ENCODE measurements at regions not wholly inside any gene's neighbourhood (a gene's known extent, or its start where the extent isn't known, plus 50 kb on each side); places are given as distances from the start of the nearest gene placed in this dataset.

DNA sequence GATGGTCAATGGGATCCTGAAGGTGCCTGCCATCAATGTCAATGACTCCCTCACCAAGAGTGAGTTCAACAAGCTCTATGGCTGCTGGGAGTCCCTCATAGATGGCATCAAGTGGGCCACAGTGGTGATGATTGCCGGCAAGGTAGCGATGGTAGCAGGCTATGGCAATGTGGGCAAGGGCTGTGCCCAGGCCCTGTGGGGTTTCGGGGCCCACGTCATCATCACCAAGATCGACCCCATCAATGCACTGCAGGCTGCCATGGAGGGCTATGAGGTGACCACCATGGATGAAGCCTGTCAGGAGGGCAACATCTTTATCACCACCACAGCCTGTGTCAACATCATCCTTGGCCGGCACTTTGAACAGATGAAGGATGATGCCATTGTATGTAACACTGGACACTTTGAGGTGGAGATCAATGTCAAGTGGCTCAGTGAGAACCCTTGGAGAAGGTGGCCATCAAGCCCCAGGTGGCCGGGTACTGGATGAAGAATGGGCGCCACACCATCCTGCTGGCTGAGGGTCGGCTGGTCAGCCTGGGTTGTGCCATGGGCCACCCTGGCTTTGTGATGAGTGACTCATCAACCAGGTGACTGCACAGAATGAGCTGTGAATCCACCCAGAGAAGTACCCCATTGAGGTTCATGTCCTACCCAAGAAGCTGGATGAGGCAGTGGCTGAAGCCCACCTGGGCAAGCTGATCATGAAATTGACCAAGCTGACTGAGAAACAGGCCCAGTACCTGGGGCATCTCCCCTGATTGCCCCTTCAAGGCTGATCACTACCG, 63.0 kb upstream of the ANTXRL start:
- Histone ChIP-seq H3K4me2 (no peak overlapping the region), H3F3A (replicated peaks; ENCODE audit: low read depth) (no peaks in the 10 kb centered on the region), H3K4me1 (ENCODE audit: insufficient read depth) (0 out of 2 replicates have a peak, but pooled peaks cover 2% of the 10 kb centered on the region), H3K27ac (ENCODE audit: low read depth) (no peak overlapping the region), H3K9me2 (ENCODE audit: insufficient read depth) (peaks cover 6% of the 10 kb centered on the region; the same call in 1 of the 2 replicates), H3K79me2 (replicated peaks; ENCODE audit: insufficient read depth) (no peaks in the 10 kb centered on the region), H3K27me3 (ENCODE audit: insufficient read depth) (no peaks in the 10 kb centered on the region), H3K4me3 (no peak overlapping the region), H4K20me1 (replicated peaks; ENCODE audit: insufficient read depth) (no peaks in the 10 kb centered on the region), H2AFZ (no peak overlapping the region), H3K36me3 (ENCODE audit: insufficient read depth) (no peaks in the 10 kb centered on the region)
- Mint-ChIP-seq H3K4me1 (peaks cover 10% of the 10 kb centered on the region), H3K36me3 (ENCODE audit: low read depth) (no peaks in the 10 kb centered on the region; the same call in 2 of the 3 replicates), H3K9me3 (peaks cover 4% of the 10 kb centered on the region; the same call in 2 of the 3 replicates), H3K27me3 (ENCODE audit: insufficient read depth, low read depth, poor library complexity) (peaks cover 9% of the 10 kb centered on the region), H3K27ac (no peak overlapping the region), H3K4me3 (no peak overlapping the region)
- DNase-seq (ENCODE audit: low spot score) (no peak), ATAC-seq (no peak)
- no peak for TF ChIP-seq ZNF462 (CRISPR knock-in tag; IDR thresholded peaks at IDR 0.05)
- no peak for TF ChIP-seq NANOG (IDR thresholded peaks at IDR 0.05; ENCODE audit: borderline replicate concordance)
- TF ChIP-seq EZH2 (IDR thresholded peaks at IDR 0.05; ENCODE audit: low read depth, unreplicated experiment), result no peak
- TF ChIP-seq ETS1 (IDR thresholded peaks at IDR 0.05), result no peak
- TF ChIP-seq STAT1 (IDR thresholded peaks at IDR 0.05; ENCODE audit: unreplicated experiment), result no peak
- no peak for TF ChIP-seq EZH2phosphoT487 (IDR thresholded peaks at IDR 0.05; ENCODE audit: unreplicated experiment)
- no peak for TF ChIP-seq ZNF331 (CRISPR knock-in tag; IDR thresholded peaks at IDR 0.05; ENCODE audit: low read depth)
- no peak for TF ChIP-seq ZNF114 (CRISPR knock-in tag; IDR thresholded peaks at IDR 0.05)
- TF ChIP-seq REST (IDR thresholded peaks at IDR 0.05; ENCODE audit: unreplicated experiment), result no peak
- no peak for TF ChIP-seq JUNB (IDR thresholded peaks at IDR 0.05; ENCODE audit: unreplicated experiment)
- no peak for TF ChIP-seq CREB1 (CRISPR knock-in tag; IDR thresholded peaks at IDR 0.05; ENCODE audit: low read depth)
- TF ChIP-seq CTCF (conservative IDR thresholded peaks at IDR 0.05; ENCODE audit: low read depth in 2 of 2), result no peak
- no peak for TF ChIP-seq POLR2AphosphoS5 (IDR thresholded peaks at IDR 0.05; ENCODE audit: low read depth)

Measured in GM23338 (cell line).